Liver (tissue), 7 donors: ENCODE measurements at regions not wholly inside any gene's neighbourhood (a gene's known extent, or its start where the extent isn't known, plus 50 kb on each side); places are given as distances from the start of the nearest gene placed in this dataset.

Experiments used
- DNase-seq: peaks from one replicate; pipeline ENCODE4 v3.0.0-alpha.2; 2017; ENCODE audit warnings: low spot score
- H3K27ac ChIP-seq, 2 donors: one replicate each; pipeline ENCODE4 v1.7.0; 2013; ENCODE audit warnings: inconsistent platforms in 2 of 2, low read length in 2 of 2, control low read depth in 1 of 2, low read depth in 1 of 2, mild to moderate bottlenecking in 1 of 2
- H3K27me3 ChIP-seq, 4 donors: one replicate each; pipeline versions ENCODE4 v1.6.1 to v1.7.0; 2013; ENCODE audit warnings: low read length in 3 of 4, inconsistent platforms in 1 of 4, mild to moderate bottlenecking in 1 of 4, moderate library complexity in 1 of 4; ENCODE audit not compliant: control insufficient read depth in 4 of 4, insufficient read depth in 4 of 4
- H3K36me3 ChIP-seq, 4 donors: one replicate each; pipeline versions ENCODE4 v1.6.1 to v1.7.0; 2013; ENCODE audit warnings: low read length in 3 of 4, mild to moderate bottlenecking in 3 of 4, low read depth in 1 of 4, moderate library complexity in 1 of 4; ENCODE audit not compliant: control insufficient read depth in 4 of 4, insufficient read depth in 3 of 4
- H3K4me1 ChIP-seq, 4 donors: one replicate each; pipeline versions ENCODE4 v1.6.1 to v1.7.0; 2013; ENCODE audit warnings: low read length in 3 of 4, mild to moderate bottlenecking in 3 of 4, moderate library complexity in 1 of 4; ENCODE audit not compliant: control insufficient read depth in 4 of 4, insufficient read depth in 4 of 4
- H3K4me3 ChIP-seq, 3 donors: one replicate each; pipeline versions ENCODE4 v1.6.1 to v1.7.0; 2013; ENCODE audit warnings: low read length in 3 of 3, control low read depth in 1 of 3, low read depth in 1 of 3, mild to moderate bottlenecking in 1 of 3
- H3K9ac ChIP-seq, 2 donors: one replicate each; pipeline ENCODE4 v1.7.0; 2013; ENCODE audit warnings: low read length in 2 of 2, mild to moderate bottlenecking in 2 of 2, moderate library complexity in 2 of 2, control low read depth in 1 of 2, low read depth in 1 of 2
- H3K9me3 ChIP-seq, 4 donors: one replicate each; pipeline versions ENCODE4 v1.6.1 to v1.7.0; 2013; ENCODE audit warnings: low read length in 3 of 4; ENCODE audit not compliant: control insufficient read depth in 4 of 4
- ATF3 ChIP-seq: IDR thresholded peaks from 2 replicates; pipeline ENCODE4 v1.6.1; 2016; ENCODE audit warnings: antibody characterized with exemption
- RXRA ChIP-seq, 2 donors: IDR thresholded peaks; 2 replicates each; pipeline ENCODE4 v1.6.1; 2017 to 2018; ENCODE audit warnings: antibody characterized with exemption in 2 of 2, mild to moderate bottlenecking in 1 of 2
- WGBS: extraction: QIAGEN DNeasy Blood & Tissue Kit; methylation state at CpG from one replicate; pipeline ENCODE4 v1.1.7; 2013; 5-methylcytosine and 5-hydroxymethylcytosine counted together
- donor health status: healthy.
- donor health status: healthy.
- donor health status: healthy.
- donor health status: healthy.

- H3K27ac ChIP-seq = no peak overlapping the region
- DNase-seq = no peak
- 88% methylated on average over 4 of the region's 4 CpGs for WGBS
Observed at GRCh38 chr3:5072100-5072816, 49.8 kb upstream of the ARL8B start.

More at GRCh38 chr3:5072100-5072816, 49.8 kb upstream of the ARL8B start:
- H3K4me3 ChIP-seq = no peak overlapping the region
- no peak overlapping the region for H3K9ac ChIP-seq
- H3K27me3 ChIP-seq = no peaks in the 10 kb centered on the region
- peaks cover 0 to 4% (median 0%) of the 10 kb centered on the region in 4 donors for H3K4me1 ChIP-seq
- TF ChIP-seq RXRA (IDR thresholded peaks at IDR 0.05) (peak; percentile 67), ATF3 (no peak)
- no peaks in the 10 kb centered on the region for H3K36me3 ChIP-seq
- no peaks in the 10 kb centered on the region for H3K9me3 ChIP-seq
